ENCODE measurements at regions not wholly inside any gene's neighbourhood (a gene's known extent, or its start where the extent isn't known, plus 50 kb on each side); places are given as distances from the start of the nearest gene placed in this dataset.

GRCh38 chr17:77462553-77463497 is 322.1 kb downstream of the SEC14L1 start:
- H3K4me2 ChIP-seq (ENCODE audit: low read length): peak overlapping the region; percentile 99
- peak overlapping the region; percentile 57 for H3K9ac ChIP-seq (ENCODE audit: low read length)
- H3K27ac ChIP-seq (ENCODE audit: low read length): peak overlapping the region; percentile 86
- TF ChIP-seq EZH2phosphoT487 (IDR thresholded peaks at IDR 0.05; ENCODE audit: low read depth): no peak
- no peak for TF ChIP-seq CTCF (IDR thresholded peaks at IDR 0.05; ENCODE audit: low read depth, low read length)
- peak overlapping the region; percentile 89 for H3K4me3 ChIP-seq (ENCODE audit: low read length)
- no peaks in the 10 kb centered on the region for H4K20me1 ChIP-seq (ENCODE audit: insufficient read depth, low read length)
- H3K9me3 ChIP-seq (ENCODE audit: insufficient read depth, low read length): no peaks in the 10 kb centered on the region; the same call in 1 of the 2 replicates
- H3K4me1 ChIP-seq (ENCODE audit: low read length): peaks cover 64% of the 10 kb centered on the region
- peaks cover 5% of the 10 kb centered on the region for H3K36me3 ChIP-seq (replicated peaks; ENCODE audit: low read depth, low read length)
- H3K79me2 ChIP-seq (ENCODE audit: low read length): peaks cover 23% of the 10 kb centered on the region
- 0 out of 2 replicates have a peak overlapping the region, but pooled peaks have one; percentile 69 for H2AFZ ChIP-seq (ENCODE audit: low read depth, low read length)
- no peaks in the 10 kb centered on the region for H3K27me3 ChIP-seq (ENCODE audit: low read depth, low read length)

GRCh38 chr17:77464988-77465357 is 324.2 kb downstream of the SEC14L1 start:
- H3K36me3 ChIP-seq (replicated peaks; ENCODE audit: low read depth, low read length): peaks cover 3% of the 10 kb centered on the region
- peak overlapping the region; percentile 71 for H3K4me2 ChIP-seq (ENCODE audit: low read length)
- TF ChIP-seq EZH2phosphoT487 (IDR thresholded peaks at IDR 0.05; ENCODE audit: low read depth): no peak
- no peak for TF ChIP-seq CTCF (IDR thresholded peaks at IDR 0.05; ENCODE audit: low read depth, low read length)
- H3K4me1 ChIP-seq (ENCODE audit: low read length): peaks cover 54% of the 10 kb centered on the region
- peak overlapping the region; percentile 88 for H3K27ac ChIP-seq (ENCODE audit: low read length)
- no peaks in the 10 kb centered on the region for H4K20me1 ChIP-seq (ENCODE audit: insufficient read depth, low read length)
- H3K9ac ChIP-seq (ENCODE audit: low read length): peak overlapping the region; percentile 44; the same call in 1 of the 2 replicates
- H3K79me2 ChIP-seq (ENCODE audit: low read length): peaks cover 23% of the 10 kb centered on the region
- peak overlapping the region; percentile 61 for H3K4me3 ChIP-seq (ENCODE audit: low read length)
- no peaks in the 10 kb centered on the region for H3K27me3 ChIP-seq (ENCODE audit: low read depth, low read length)
- H2AFZ ChIP-seq (ENCODE audit: low read depth, low read length): no peak overlapping the region
- no peaks in the 10 kb centered on the region; the same call in 1 of the 2 replicates for H3K9me3 ChIP-seq (ENCODE audit: insufficient read depth, low read length)

- Histone ChIP-seq H3K27ac (ENCODE audit: low read length) (peak overlapping the region; percentile 88), H3K27me3 (ENCODE audit: low read depth, low read length) (no peaks in the 10 kb centered on the region), H4K20me1 (ENCODE audit: insufficient read depth, low read length) (no peaks in the 10 kb centered on the region), H3K9me3 (ENCODE audit: insufficient read depth, low read length) (no peaks in the 10 kb centered on the region; the same call in 1 of the 2 replicates), H3K36me3 (replicated peaks; ENCODE audit: low read depth, low read length) (peaks cover 3% of the 10 kb centered on the region), H3K9ac (ENCODE audit: low read length) (peak overlapping the region; percentile 51), H3K79me2 (ENCODE audit: low read length) (peaks cover 22% of the 10 kb centered on the region), H3K4me2 (ENCODE audit: low read length) (peak overlapping the region; percentile 71), H3K4me3 (ENCODE audit: low read length) (peak overlapping the region; percentile 61), H3K4me1 (ENCODE audit: low read length) (peaks cover 49% of the 10 kb centered on the region), H2AFZ (ENCODE audit: low read depth, low read length) (no peak overlapping the region)
- TF ChIP-seq EZH2phosphoT487 (IDR thresholded peaks at IDR 0.05; ENCODE audit: low read depth) (no peak), CTCF (IDR thresholded peaks at IDR 0.05; ENCODE audit: low read depth, low read length) (no peak)
These were observed 324.7 kb downstream of the SEC14L1 start for GRCh38 chr17:77465358-77466041.

- Histone ChIP-seq H2AFZ (ENCODE audit: low read depth, low read length) (no peak overlapping the region), H3K9me3 (ENCODE audit: insufficient read depth, low read length) (no peaks in the 10 kb centered on the region; the same call in 1 of the 2 replicates), H3K27me3 (ENCODE audit: low read depth, low read length) (no peaks in the 10 kb centered on the region), H3K4me1 (ENCODE audit: low read length) (peaks cover 42% of the 10 kb centered on the region), H3K9ac (ENCODE audit: low read length) (peak overlapping the region; percentile 51), H3K36me3 (replicated peaks; ENCODE audit: low read depth, low read length) (peaks cover 3% of the 10 kb centered on the region), H3K4me3 (ENCODE audit: low read length) (peak overlapping the region; percentile 61), H3K79me2 (ENCODE audit: low read length) (peaks cover 20% of the 10 kb centered on the region), H3K27ac (ENCODE audit: low read length) (peak overlapping the region; percentile 88), H4K20me1 (ENCODE audit: insufficient read depth, low read length) (no peaks in the 10 kb centered on the region), H3K4me2 (ENCODE audit: low read length) (peak overlapping the region; percentile 71)
- TF ChIP-seq EZH2phosphoT487 (IDR thresholded peaks at IDR 0.05; ENCODE audit: low read depth) (no peak), CTCF (IDR thresholded peaks at IDR 0.05; ENCODE audit: low read depth, low read length) (no peak)
These were observed 325.4 kb downstream of the SEC14L1 start for GRCh38 chr17:77466140-77466539.

All from OCI-LY3 (cell line).